ENCODE measurements at regions not wholly inside any gene's neighbourhood (a gene's known extent, or its start where the extent isn't known, plus 50 kb on each side); places are given as distances from the start of the nearest gene placed in this dataset.

DNA sequence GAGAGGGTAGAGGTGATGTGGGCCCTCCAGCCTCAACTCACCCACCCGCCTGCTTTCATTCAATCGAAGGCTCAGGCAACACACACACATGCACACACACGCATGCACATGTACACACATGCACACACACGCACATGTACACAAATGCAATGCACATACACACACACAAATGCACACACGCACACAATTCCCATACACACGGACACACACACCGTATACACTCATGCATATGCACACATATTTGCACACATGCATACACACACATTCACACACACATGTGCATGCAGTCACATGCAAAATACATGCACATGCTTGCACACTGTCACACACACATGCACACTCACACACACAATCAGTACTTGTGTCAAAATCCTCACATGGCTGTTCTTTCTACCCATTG lies 55.9 kb upstream of the SPACA7 start:
- TF ChIP-seq, protein P1, sequence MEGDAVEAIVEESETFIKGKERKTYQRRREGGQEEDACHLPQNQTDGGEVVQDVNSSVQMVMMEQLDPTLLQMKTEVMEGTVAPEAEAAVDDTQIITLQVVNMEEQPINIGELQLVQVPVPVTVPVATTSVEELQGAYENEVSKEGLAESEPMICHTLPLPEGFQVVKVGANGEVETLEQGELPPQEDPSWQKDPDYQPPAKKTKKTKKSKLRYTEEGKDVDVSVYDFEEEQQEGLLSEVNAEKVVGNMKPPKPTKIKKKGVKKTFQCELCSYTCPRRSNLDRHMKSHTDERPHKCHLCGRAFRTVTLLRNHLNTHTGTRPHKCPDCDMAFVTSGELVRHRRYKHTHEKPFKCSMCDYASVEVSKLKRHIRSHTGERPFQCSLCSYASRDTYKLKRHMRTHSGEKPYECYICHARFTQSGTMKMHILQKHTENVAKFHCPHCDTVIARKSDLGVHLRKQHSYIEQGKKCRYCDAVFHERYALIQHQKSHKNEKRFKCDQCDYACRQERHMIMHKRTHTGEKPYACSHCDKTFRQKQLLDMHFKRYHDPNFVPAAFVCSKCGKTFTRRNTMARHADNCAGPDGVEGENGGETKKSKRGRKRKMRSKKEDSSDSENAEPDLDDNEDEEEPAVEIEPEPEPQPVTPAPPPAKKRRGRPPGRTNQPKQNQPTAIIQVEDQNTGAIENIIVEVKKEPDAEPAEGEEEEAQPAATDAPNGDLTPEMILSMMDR (IDR thresholded peaks at IDR 0.05): no peak
- ATAC-seq (no peak), DNase-seq (no peak)
- intact Hi-C loops (cut with DNase I): no loop called here
- Histone ChIP-seq H3K27ac (no peak overlapping the region), H3K4me1 (no peaks in the 10 kb centered on the region), H3K27me3 (ENCODE audit: low read depth) (no peaks in the 10 kb centered on the region), H3K9me3 (no peaks in the 10 kb centered on the region), H3K4me3 (no peak overlapping the region), H3K36me3 (no peaks in the 10 kb centered on the region)

DNA sequence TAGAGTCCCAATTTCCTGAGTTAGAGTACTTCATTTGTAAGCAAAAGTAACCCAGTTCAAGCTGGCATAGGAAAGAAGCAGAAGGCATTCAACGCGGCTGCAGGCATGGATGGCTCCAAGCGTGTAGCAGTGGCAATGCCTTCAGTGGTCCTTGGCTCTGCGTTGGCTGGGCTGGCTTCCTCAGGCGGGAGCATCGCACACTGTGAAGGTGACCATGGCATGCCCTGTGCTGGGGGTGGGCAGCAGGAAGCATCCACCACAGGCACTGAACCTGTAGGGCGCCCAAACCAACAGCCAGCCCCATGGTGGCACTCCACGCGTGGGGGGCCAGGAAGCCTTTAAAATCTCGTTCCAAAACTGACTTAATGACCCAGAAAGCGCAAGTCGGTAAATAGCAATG lies 53.6 kb upstream of the SPACA7 start:
- Histone ChIP-seq H3K27me3 (ENCODE audit: low read depth) (no peaks in the 10 kb centered on the region), H3K36me3 (no peaks in the 10 kb centered on the region), H3K9me3 (no peaks in the 10 kb centered on the region), H3K4me3 (no peak overlapping the region), H3K4me1 (no peaks in the 10 kb centered on the region), H3K27ac (no peak overlapping the region)
- TF ChIP-seq, protein P1 (IDR thresholded peaks at IDR 0.05): no peak
- DNase-seq: no peak
- no peak for ATAC-seq
- intact Hi-C loops (cut with DNase I): no loop called here

DNA sequence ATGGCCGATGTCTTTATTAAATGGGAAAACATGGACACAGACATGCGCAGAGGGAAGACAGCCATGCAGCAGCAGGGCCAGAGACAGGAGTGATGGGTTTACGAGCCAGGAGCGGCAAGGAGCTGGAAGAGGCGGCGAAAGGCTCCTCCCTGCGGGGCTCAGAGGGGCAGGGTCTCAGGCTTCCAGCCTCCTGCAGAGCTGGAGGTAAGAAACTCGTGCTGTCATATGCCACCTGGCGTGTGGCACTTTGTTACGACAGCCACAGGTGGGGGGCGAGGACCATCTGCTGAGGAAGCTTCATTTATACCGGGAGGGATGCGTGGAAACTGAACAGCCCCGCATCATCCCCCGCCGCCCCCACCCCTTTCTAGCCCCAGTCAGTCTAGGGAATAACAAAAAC lies 52.0 kb upstream of the SPACA7 start:
- peaks cover 4% of the 10 kb centered on the region for H3K27me3 ChIP-seq (ENCODE audit: low read depth)
- H3K4me1 ChIP-seq: no peaks in the 10 kb centered on the region
- ATAC-seq (no peak), DNase-seq (no peak)
- no peaks in the 10 kb centered on the region for H3K9me3 ChIP-seq
- no peak overlapping the region for H3K27ac ChIP-seq
- no peaks in the 10 kb centered on the region for H3K36me3 ChIP-seq
- TF ChIP-seq, protein P1 (IDR thresholded peaks at IDR 0.05): no peak
- H3K4me3 ChIP-seq: no peak overlapping the region
- intact Hi-C loops (cut with DNase I): no loop called here

DNA sequence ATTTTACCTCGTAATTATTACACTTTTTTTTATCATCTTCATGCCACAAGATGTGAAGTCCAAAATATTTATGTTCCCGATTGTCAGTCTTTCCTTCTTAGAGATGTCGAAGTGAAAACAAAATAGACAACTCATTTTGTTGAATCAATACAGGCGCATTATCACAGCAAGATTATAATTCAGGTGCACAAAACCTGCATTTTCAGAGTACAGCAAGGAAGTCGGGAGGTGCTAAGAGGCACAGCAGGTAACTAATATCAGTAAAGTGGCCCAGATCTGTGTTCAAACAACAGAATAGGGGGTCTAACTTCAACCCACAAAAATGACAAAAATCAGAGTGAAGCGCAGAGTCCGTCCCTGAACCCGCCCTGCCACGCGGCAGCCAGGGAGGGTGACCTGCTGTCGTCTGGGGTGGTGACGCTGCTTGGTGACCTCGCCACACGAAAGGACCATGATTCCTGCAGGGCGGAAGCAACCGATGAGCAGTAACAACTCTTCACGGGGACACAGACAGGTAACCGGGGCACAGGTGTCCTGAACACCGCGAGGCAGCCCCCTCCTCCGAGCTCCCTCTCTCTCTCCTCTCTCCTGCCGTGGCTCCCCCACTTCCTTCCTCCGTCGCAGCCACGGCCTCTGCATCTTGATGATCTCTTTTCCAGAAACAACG lies 50.9 kb upstream of the SPACA7 start:
- no peak for DNase-seq
- Histone ChIP-seq H3K27me3 (ENCODE audit: low read depth) (peaks cover 8% of the 10 kb centered on the region), H3K4me1 (no peaks in the 10 kb centered on the region), H3K9me3 (no peaks in the 10 kb centered on the region), H3K27ac (no peak overlapping the region), H3K36me3 (no peaks in the 10 kb centered on the region), H3K4me3 (no peak overlapping the region)
- ATAC-seq: no peak
- TF ChIP-seq, protein P1 (IDR thresholded peaks at IDR 0.05): no peak
- intact Hi-C loops (cut with DNase I): no loop called here

DNA sequence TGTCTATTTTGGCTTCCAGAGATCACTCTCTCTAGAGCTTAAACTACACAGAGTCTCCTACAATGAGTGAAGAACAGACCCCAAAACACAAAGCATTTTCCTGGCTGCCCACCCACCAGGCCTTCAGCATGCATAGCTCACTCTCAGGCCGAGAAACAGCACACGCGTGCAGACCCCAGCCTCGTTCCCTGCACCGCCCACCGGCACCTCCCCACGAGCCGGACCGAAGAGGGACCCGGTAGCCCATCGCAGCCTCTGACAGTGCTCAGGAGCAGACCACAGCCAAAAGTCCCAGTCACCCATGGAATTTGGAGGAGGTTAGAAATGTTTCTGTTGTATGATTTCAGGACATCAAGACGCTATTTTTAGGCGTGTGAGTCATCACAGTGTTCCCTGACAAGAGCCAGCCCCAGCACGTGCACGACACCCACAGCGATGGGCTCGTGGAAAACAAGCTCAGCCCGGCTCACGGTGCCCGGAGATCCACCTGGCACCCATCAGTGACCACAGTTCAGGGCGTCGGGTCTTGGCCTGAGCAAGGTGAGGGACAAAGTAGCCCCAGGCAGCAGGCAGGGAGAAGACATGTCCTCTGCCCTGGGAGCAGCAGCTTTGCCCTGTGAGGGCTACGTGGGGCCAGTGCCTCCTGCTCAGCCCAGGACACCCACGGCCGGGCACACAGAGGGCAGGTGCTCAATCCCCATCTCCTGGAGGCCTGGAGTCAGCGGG lies 50.1 kb upstream of the SPACA7 start:
- intact Hi-C loops (cut with DNase I): no loop called here
- Histone ChIP-seq H3K27me3 (ENCODE audit: low read depth) (peaks cover 15% of the 10 kb centered on the region), H3K27ac (no peak overlapping the region), H3K36me3 (no peaks in the 10 kb centered on the region), H3K4me1 (no peaks in the 10 kb centered on the region), H3K9me3 (no peaks in the 10 kb centered on the region), H3K4me3 (no peak overlapping the region)
- ATAC-seq: no peak
- DNase-seq: no peak
- TF ChIP-seq, protein P1 (IDR thresholded peaks at IDR 0.05): no peak
